ENCODE measurements at regions not wholly inside any gene's neighbourhood (a gene's known extent, or its start where the extent isn't known, plus 50 kb on each side); places are given as distances from the start of the nearest gene placed in this dataset.
"Not testable (repeated sequence)": the region's sequence is repeated elsewhere in the genome, so short reads cannot be mapped to it uniquely, and the experiment has no call there.

DNA sequence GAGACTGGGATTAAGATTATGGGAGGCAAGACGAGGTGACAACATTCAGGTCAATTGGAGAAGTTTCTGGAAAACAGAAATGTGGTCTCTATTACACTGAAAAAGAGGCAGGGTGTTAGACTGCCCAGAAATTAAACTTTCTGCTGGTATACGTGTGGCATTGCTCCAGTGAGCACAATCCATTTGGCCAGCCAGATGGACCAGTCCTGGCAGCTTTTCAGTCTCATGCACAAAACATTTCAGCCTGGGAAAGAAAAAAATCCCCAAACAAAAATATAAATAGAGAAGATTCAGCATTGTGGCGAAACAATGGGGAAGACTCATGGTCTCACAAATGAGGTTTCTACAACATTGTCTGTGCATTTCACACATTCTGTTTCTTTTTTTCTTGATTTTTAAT lies 113.9 kb downstream of the HNMT start:
- intact Hi-C loops (cut with DNase I) = no loop called here
- H3K4me1 ChIP-seq (replicated peaks in 1 of 2) = no peaks in the 10 kb centered on the region
- H3K4me3 ChIP-seq = no peak overlapping the region
- 79 to 86% (median 82%) methylated on average over 3 of the region's 3 CpGs for WGBS, 4 donors
- H3K9me3 ChIP-seq (replicated peaks in 1 of 3) = no peaks in the 10 kb centered on the region
- H3K27ac ChIP-seq = no peak overlapping the region
- no peaks in the 10 kb centered on the region for H3K36me3 ChIP-seq (replicated peaks in 1 of 2)
- TF ChIP-seq, protein P1, sequence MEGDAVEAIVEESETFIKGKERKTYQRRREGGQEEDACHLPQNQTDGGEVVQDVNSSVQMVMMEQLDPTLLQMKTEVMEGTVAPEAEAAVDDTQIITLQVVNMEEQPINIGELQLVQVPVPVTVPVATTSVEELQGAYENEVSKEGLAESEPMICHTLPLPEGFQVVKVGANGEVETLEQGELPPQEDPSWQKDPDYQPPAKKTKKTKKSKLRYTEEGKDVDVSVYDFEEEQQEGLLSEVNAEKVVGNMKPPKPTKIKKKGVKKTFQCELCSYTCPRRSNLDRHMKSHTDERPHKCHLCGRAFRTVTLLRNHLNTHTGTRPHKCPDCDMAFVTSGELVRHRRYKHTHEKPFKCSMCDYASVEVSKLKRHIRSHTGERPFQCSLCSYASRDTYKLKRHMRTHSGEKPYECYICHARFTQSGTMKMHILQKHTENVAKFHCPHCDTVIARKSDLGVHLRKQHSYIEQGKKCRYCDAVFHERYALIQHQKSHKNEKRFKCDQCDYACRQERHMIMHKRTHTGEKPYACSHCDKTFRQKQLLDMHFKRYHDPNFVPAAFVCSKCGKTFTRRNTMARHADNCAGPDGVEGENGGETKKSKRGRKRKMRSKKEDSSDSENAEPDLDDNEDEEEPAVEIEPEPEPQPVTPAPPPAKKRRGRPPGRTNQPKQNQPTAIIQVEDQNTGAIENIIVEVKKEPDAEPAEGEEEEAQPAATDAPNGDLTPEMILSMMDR (IDR thresholded peaks at IDR 0.05) = no peak
- no peak for TF ChIP-seq POLR2A (IDR thresholded peaks at IDR 0.05)
- DNase-seq = no peak
- H3K27me3 ChIP-seq = no peaks in the 10 kb centered on the region

GRCh38 chr2:138079976-138080375 lies 115.7 kb downstream of the HNMT start:
- Histone ChIP-seq H3K36me3 (replicated peaks in 1 of 2) (no peaks in the 10 kb centered on the region), H3K4me1 (replicated peaks in 1 of 2) (no peaks in the 10 kb centered on the region), H3K4me3 (no peak overlapping the region), H3K9me3 (replicated peaks in 1 of 3) (no peaks in the 10 kb centered on the region), H3K27me3 (no peaks in the 10 kb centered on the region), H3K27ac (no peak overlapping the region)
- intact Hi-C loops (cut with DNase I) = no loop called here
- DNase-seq = no peak
- TF ChIP-seq, protein P1 (IDR thresholded peaks at IDR 0.05) = no peak
- no peak for TF ChIP-seq POLR2A (IDR thresholded peaks at IDR 0.05)
- WGBS, 4 donors = 95 to 100% (median 99%) methylated on average over 2 of the region's 2 CpGs

DNA sequence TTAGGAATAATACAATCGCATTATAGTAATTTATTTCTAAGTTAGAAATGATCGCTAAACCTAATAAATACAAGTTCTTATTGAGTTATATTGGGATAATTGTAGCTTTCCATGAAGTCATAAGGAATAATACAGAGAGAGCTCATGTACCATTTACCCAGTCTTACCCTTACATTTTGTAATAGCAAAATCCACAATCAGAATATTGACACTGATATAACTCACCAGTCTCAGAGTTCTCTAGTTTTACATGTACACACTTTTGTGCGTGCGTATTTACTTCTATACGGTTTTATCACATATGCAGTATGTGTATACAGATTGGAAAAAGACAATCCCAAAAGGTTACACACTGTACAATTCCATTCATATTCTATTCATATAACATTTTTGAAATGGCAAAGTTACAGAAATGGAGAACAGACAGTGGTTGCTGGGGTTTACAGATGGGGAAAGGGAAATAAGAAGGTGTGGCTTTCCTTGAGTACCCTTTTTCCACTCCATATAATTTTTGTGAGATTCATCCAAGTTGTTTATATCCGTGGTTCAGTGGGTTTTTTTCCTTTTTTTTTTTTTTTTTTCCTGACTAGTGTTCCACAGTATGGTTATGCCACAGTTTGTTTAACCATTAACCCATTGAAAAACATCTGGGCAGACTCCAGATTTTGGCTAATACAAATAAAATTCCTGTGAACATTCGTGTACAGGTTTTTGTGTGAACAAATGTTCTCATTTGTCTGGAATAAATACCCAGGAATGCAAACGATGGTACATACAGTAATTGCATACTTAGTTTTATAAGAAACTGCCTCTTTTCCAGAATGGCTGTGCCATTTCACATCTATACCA lies 117.2 kb downstream of the HNMT start:
- WGBS, 4 donors = 67 to 86% (median 73%) methylated on average over 8 of the region's 8 CpGs
- H3K36me3 ChIP-seq (replicated peaks in 1 of 2) = no peaks in the 10 kb centered on the region
- no peaks in the 10 kb centered on the region for H3K4me1 ChIP-seq (replicated peaks in 1 of 2)
- intact Hi-C loops (cut with DNase I) = no loop called here
- H3K9me3 ChIP-seq (replicated peaks in 1 of 3) = no peaks in the 10 kb centered on the region
- no peak overlapping the region for H3K4me3 ChIP-seq
- no peak for TF ChIP-seq POLR2A (IDR thresholded peaks at IDR 0.05)
- TF ChIP-seq, protein P1 (IDR thresholded peaks at IDR 0.05) = no peak
- DNase-seq = no peak
- no peak overlapping the region for H3K27ac ChIP-seq
- no peaks in the 10 kb centered on the region for H3K27me3 ChIP-seq

GRCh38 chr2:138084206-138084605 lies 119.9 kb downstream of the HNMT start:
- intact Hi-C loops (cut with DNase I) = no loop called here
- Histone ChIP-seq H3K4me1 (replicated peaks in 1 of 2) (peaks cover 0 to 4% of the 10 kb centered on the region in 2 donors), H3K27me3 (no peaks in the 10 kb centered on the region), H3K27ac (no peak overlapping the region), H3K4me3 (no peak overlapping the region), H3K36me3 (replicated peaks in 1 of 2) (no peaks in the 10 kb centered on the region), H3K9me3 (replicated peaks in 1 of 3) (no peaks in the 10 kb centered on the region)
- no peak for DNase-seq
- TF ChIP-seq, protein P1 (IDR thresholded peaks at IDR 0.05) = no peak
- TF ChIP-seq POLR2A (IDR thresholded peaks at IDR 0.05) = no peak
- WGBS, 4 donors = 84 to 90% (median 87%) methylated on average over 1 of the region's 1 CpG

DNA sequence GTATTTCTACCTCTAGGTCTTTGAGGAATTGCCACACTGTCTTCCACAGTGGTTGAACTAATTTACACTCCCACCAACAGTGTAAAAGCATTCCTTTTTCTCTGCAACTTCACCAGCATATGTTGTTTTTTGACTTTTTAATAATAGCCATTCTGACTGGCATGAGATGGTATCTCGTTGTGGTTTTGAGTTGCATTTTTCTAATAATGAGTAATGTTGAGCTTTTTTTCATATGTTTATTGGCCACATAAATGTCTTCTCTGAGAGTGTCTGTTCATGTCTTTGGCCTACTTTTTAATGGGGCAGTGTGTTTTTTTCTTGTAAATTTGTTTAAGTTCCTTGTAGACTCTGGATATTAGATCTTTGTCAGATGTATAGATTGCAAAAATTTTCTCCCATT lies 121.2 kb downstream of the HNMT start:
- H3K27ac ChIP-seq; H3K4me1 ChIP-seq (replicated peaks in 1 of 2); DNase-seq; H3K9me3 ChIP-seq (replicated peaks in 1 of 3); H3K27me3 ChIP-seq; H3K36me3 ChIP-seq (replicated peaks in 1 of 2); H3K4me3 ChIP-seq: not testable (repeated sequence)
- intact Hi-C loops (cut with DNase I) = loop anchor here in 1 of 2 donors (5.0 kb wide), 1 partner anchor 138 kb away; no protein-coding TSS in a partner anchor
- 81 to 92% (median 86%) methylated on average over 1 of the region's 1 CpG for WGBS, 4 donors

Data from adrenal gland (tissue), 9 donors.